ENCODE measurements at regions not wholly inside any gene's neighbourhood (a gene's known extent, or its start where the extent isn't known, plus 50 kb on each side); places are given as distances from the start of the nearest gene placed in this dataset.

DNA sequence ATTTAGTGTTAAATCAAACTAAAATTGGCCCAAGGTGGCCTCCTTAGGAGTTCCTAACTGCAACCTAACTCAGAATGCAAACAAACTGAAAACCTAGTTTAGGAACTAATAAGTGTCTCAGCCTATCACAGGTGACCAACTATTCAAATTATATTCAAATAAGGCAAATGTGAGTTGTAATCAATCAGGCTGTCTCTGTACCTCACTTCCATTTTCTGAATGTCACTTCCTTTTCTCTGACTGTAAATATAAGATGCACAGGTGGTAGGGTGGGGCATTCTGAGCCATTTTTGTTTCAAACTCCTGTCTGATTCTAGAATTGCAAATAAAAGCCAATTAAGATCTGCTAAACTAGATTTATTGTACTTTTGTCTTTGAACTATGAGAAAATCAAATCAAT, 401.5 kb downstream of the PPP3CA start:
- H3K9me3 ChIP-seq = no peaks in the 10 kb centered on the region
- no peak overlapping the region for H3K4me3 ChIP-seq (ENCODE audit: low read depth in 1 of 2, low read length in 1 of 2)
- H3K36me3 ChIP-seq = no peaks in the 10 kb centered on the region
- H3K4me1 ChIP-seq (ENCODE audit: control insufficient read depth in 1 of 2, insufficient read depth in 1 of 2, low read depth in 1 of 2, low read length in 1 of 2) = no peaks in the 10 kb centered on the region
- H3K27ac ChIP-seq = no peak overlapping the region
- TF ChIP-seq, protein P1, sequence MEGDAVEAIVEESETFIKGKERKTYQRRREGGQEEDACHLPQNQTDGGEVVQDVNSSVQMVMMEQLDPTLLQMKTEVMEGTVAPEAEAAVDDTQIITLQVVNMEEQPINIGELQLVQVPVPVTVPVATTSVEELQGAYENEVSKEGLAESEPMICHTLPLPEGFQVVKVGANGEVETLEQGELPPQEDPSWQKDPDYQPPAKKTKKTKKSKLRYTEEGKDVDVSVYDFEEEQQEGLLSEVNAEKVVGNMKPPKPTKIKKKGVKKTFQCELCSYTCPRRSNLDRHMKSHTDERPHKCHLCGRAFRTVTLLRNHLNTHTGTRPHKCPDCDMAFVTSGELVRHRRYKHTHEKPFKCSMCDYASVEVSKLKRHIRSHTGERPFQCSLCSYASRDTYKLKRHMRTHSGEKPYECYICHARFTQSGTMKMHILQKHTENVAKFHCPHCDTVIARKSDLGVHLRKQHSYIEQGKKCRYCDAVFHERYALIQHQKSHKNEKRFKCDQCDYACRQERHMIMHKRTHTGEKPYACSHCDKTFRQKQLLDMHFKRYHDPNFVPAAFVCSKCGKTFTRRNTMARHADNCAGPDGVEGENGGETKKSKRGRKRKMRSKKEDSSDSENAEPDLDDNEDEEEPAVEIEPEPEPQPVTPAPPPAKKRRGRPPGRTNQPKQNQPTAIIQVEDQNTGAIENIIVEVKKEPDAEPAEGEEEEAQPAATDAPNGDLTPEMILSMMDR (IDR thresholded peaks at IDR 0.05) = no peak
- no peaks in the 10 kb centered on the region for H3K27me3 ChIP-seq

DNA sequence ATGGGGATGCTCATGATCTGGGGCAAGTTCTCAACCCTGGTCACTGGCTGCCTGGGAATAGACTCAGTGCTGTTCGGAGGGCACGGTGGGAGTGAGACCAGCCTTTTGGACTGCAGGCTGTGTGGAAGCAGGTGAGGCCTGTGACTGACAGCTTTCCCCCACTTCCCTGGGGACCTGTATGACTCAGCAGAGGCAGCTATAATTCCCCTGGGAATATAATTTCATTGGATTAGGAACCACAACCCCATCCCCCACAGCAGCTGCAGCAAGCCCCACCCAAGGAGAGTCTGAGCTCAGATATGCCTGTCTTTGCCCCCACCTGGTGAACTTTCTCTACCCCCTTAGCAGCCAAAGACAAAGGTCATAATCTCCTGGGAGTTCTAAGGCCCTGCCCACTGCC, 408.6 kb downstream of the PPP3CA start:
- H3K36me3 ChIP-seq = no peaks in the 10 kb centered on the region

DNA sequence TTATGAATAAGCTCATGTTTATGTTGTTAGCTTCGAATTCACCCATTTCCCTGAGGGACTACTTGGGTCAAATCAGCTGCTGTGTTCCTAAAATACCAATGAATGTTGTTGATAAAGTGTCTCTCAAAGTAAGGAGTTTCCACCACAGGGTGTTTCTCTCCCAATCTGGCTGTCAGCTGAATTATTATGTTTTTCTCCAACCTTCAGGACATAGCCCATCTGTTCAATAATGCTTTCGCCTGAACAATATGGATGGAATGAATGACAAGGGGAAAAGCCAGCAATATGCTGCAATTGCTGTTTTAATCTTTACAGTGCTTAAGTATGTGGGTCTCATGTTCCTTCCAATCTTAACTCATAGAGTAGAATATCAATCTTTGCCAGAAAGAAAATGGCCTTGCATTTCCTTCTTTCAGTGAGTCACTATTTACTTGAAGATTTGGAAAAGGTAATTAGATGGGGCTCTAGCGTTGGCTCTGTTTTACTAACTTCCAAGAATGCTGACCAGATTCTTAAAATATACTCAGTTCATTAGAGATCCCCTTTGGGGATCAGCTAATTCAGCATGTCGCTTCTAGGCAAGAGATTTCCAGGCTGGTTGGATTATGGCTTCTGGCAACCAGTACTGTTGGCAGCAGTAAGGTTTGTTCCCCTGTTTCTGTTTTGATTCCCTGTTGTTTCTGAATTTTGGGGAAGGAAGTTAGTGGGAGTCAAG, 410.5 kb downstream of the PPP3CA start:
- Histone ChIP-seq H3K4me3 (ENCODE audit: low read depth in 1 of 2, low read length in 1 of 2) (no peak overlapping the region), H3K36me3 (no peaks in the 10 kb centered on the region), H3K27me3 (no peaks in the 10 kb centered on the region), H3K4me1 (ENCODE audit: control insufficient read depth in 1 of 2, insufficient read depth in 1 of 2, low read depth in 1 of 2, low read length in 1 of 2) (peaks cover 7% of the 10 kb centered on the region in 2 experiments), H3K9me3 (no peaks in the 10 kb centered on the region), H3K27ac (no peak overlapping the region)
- TF ChIP-seq, protein P1 (IDR thresholded peaks at IDR 0.05) = no peak

More for the DNA sequence above, 408.6 kb downstream of the PPP3CA start:
- Histone ChIP-seq H3K4me3 (ENCODE audit: low read depth in 1 of 2, low read length in 1 of 2) (no peak overlapping the region), H3K9me3 (no peaks in the 10 kb centered on the region), H3K27ac (no peak overlapping the region), H3K27me3 (no peaks in the 10 kb centered on the region), H3K4me1 (ENCODE audit: control insufficient read depth in 1 of 2, insufficient read depth in 1 of 2, low read depth in 1 of 2, low read length in 1 of 2) (peaks cover 2 to 4% of the 10 kb centered on the region in 2 experiments)
- TF ChIP-seq, protein P1 (IDR thresholded peaks at IDR 0.05) = no peak

DNA sequence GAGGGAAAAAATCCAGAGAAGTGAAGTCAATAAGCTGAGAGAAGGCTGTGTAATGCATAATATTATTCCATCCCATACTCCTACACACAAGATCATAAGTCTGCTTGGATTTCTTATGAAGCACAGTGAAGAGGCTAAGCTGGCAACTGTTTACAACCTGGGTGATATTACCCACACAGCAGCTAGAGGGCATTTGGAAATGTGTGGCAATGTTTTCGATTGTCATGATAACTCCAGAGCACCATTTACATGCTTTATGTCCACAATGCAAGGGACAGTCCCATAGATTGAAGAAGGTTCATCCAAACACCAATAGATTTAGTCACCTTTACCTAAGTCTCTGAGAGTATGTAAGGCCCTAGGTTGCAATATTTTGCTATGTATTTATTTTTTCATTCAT, 412.2 kb downstream of the PPP3CA start:
- H3K27me3 ChIP-seq = no peaks in the 10 kb centered on the region
- no peak overlapping the region for H3K4me3 ChIP-seq (ENCODE audit: low read depth in 1 of 2, low read length in 1 of 2)
- peaks cover 7% of the 10 kb centered on the region in 2 experiments for H3K4me1 ChIP-seq (ENCODE audit: control insufficient read depth in 1 of 2, insufficient read depth in 1 of 2, low read depth in 1 of 2, low read length in 1 of 2)
- H3K36me3 ChIP-seq = no peaks in the 10 kb centered on the region
- no peak overlapping the region for H3K27ac ChIP-seq
- TF ChIP-seq, protein P1 (IDR thresholded peaks at IDR 0.05) = no peak
- no peaks in the 10 kb centered on the region for H3K9me3 ChIP-seq

DNA sequence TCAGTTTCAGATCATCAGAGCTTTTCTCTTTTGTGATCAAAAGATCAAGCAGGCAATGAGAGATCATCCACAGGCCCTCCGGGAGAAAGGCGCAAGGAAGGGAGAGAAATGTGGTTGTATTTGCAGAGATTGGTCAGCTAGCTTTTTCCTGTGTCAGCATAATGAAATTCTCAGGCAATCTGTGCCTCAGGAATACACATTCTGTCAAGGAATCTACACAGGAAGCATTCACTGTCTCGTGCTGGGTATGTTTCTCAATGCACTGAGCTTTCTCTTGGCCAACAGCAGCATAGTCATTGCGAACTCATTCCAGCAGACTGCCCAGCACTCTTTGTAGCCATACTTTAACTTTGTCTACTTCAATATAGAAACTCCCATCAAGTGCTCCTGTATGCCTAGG, 413.7 kb downstream of the PPP3CA start:
- Histone ChIP-seq H3K27ac (no peak overlapping the region), H3K27me3 (no peaks in the 10 kb centered on the region), H3K36me3 (no peaks in the 10 kb centered on the region), H3K4me3 (ENCODE audit: low read depth in 1 of 2, low read length in 1 of 2) (no peak overlapping the region), H3K4me1 (ENCODE audit: control insufficient read depth in 1 of 2, insufficient read depth in 1 of 2, low read depth in 1 of 2, low read length in 1 of 2) (peaks cover 7% of the 10 kb centered on the region in 2 experiments), H3K9me3 (no peaks in the 10 kb centered on the region)
- TF ChIP-seq, protein P1 (IDR thresholded peaks at IDR 0.05) = no peak
